Testis (tissue), 2 donors: ENCODE measurements at regions not wholly inside any gene's neighbourhood (a gene's known extent, or its start where the extent isn't known, plus 50 kb on each side); places are given as distances from the start of the nearest gene placed in this dataset.
"Not testable (repeated sequence)": the region's sequence is repeated elsewhere in the genome, so short reads cannot be mapped to it uniquely, and the experiment has no call there.

Experiments used
- CTCF ChIP-seq, 3 experiments: fragments of 450-650 bp in 2 of 3; fragments of 200-600 bp in 1 of 3; sonication (generic) in 1 of 3; IDR thresholded peaks; one replicate each; pipeline ENCODE4 v1.5.1; 2016 to 2019; ENCODE audit warnings: antibody characterized with exemption in 3 of 3, mild to moderate bottlenecking in 2 of 3, moderate library complexity in 1 of 3
- POLR2A ChIP-seq: fragments of 450-650 bp; IDR thresholded peaks from one replicate; pipeline ENCODE4 v1.6.1; 2017; ENCODE audit warnings: antibody characterized with exemption, mild to moderate bottlenecking, moderate library complexity

- not testable (repeated sequence) for TF ChIP-seq CTCF (IDR thresholded peaks at IDR 0.05); POLR2A
These were observed 164.5 kb upstream of the PLGLB2 start for GRCh38 chr2:87583370-87583769.
